ENCODE measurements at regions not wholly inside any gene's neighbourhood (a gene's known extent, or its start where the extent isn't known, plus 50 kb on each side); places are given as distances from the start of the nearest gene placed in this dataset.

GRCh38 chr6:45784250-45784649 is 231.4 kb downstream of the CLIC5 start:
- 48 to 88% (median 83%) methylated on average over 1 of the region's 1 CpG for WGBS, 3 donors
- DNase-seq, result no peak
- FAIRE-seq, result no peak
- no peak overlapping the region for H3K4me3 ChIP-seq (ENCODE audit: low read depth in 1 of 3, low read length in 3 of 3)
- no peaks in the 10 kb centered on the region for H3K36me3 ChIP-seq (ENCODE audit: control insufficient read depth in 3 of 3, insufficient read depth in 2 of 3, low read depth in 1 of 3, low read length in 3 of 3)
- no peaks in the 10 kb centered on the region for H3K9me3 ChIP-seq (ENCODE audit: control insufficient read depth in 2 of 2, insufficient read depth in 1 of 2, low read depth in 1 of 2, low read length in 1 of 2)
- no peak overlapping the region for H3K27ac ChIP-seq (ENCODE audit: low read depth in 1 of 3, low read length in 2 of 3)
- H3K27me3 ChIP-seq (ENCODE audit: control insufficient read depth in 3 of 3, insufficient read depth in 3 of 3, low read length in 3 of 3), result no peaks in the 10 kb centered on the region
- H3K4me1 ChIP-seq (ENCODE audit: control insufficient read depth in 3 of 3, insufficient read depth in 2 of 3, low read depth in 1 of 3, low read length in 2 of 3), result no peaks in the 10 kb centered on the region

GRCh38 chr6:45783716-45784115 is 231.9 kb downstream of the CLIC5 start:
- Histone ChIP-seq H3K4me3 (ENCODE audit: low read depth in 1 of 3, low read length in 3 of 3) (no peak overlapping the region), H3K36me3 (ENCODE audit: control insufficient read depth in 3 of 3, insufficient read depth in 2 of 3, low read depth in 1 of 3, low read length in 3 of 3) (no peaks in the 10 kb centered on the region), H3K4me1 (ENCODE audit: control insufficient read depth in 3 of 3, insufficient read depth in 2 of 3, low read depth in 1 of 3, low read length in 2 of 3) (no peaks in the 10 kb centered on the region), H3K9me3 (ENCODE audit: control insufficient read depth in 2 of 2, insufficient read depth in 1 of 2, low read depth in 1 of 2, low read length in 1 of 2) (no peaks in the 10 kb centered on the region), H3K27ac (ENCODE audit: low read depth in 1 of 3, low read length in 2 of 3) (no peak overlapping the region), H3K27me3 (ENCODE audit: control insufficient read depth in 3 of 3, insufficient read depth in 3 of 3, low read length in 3 of 3) (no peaks in the 10 kb centered on the region)
- FAIRE-seq (no peak), DNase-seq (no peak)
- WGBS, 3 donors, result 79 to 91% (median 87%) methylated on average over 5 of the region's 5 CpGs

DNA sequence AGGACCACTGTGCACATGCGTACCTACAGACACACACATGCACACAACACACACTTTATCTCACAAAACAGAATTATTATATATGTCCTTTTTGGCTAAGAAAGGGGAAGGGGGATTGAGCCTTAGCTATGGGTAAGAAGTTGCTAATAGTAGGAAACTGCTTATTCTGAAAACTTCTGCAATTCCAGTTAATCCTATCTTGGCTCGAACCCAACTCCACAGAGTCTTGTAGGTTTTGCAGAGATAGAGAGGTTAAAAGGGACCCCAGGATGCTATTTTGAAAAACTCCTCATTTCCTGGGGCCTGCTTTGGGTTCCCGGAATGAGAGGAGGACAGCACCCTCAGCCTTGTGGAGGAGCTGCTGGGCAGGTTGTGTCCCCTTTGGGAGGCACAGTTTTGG is 233.8 kb downstream of the CLIC5 start:
- FAIRE-seq, result no peak
- H3K4me1 ChIP-seq (ENCODE audit: control insufficient read depth in 3 of 3, insufficient read depth in 2 of 3, low read depth in 1 of 3, low read length in 2 of 3), result no peaks in the 10 kb centered on the region
- H3K4me3 ChIP-seq (ENCODE audit: low read depth in 1 of 3, low read length in 3 of 3), result no peak overlapping the region
- no peak for DNase-seq
- H3K27me3 ChIP-seq (ENCODE audit: control insufficient read depth in 3 of 3, insufficient read depth in 3 of 3, low read length in 3 of 3), result no peaks in the 10 kb centered on the region
- 77 to 97% (median 89%) methylated on average over 3 of the region's 3 CpGs for WGBS, 3 donors
- no peaks in the 10 kb centered on the region for H3K36me3 ChIP-seq (ENCODE audit: control insufficient read depth in 3 of 3, insufficient read depth in 2 of 3, low read depth in 1 of 3, low read length in 3 of 3)
- no peaks in the 10 kb centered on the region for H3K9me3 ChIP-seq (ENCODE audit: control insufficient read depth in 2 of 2, insufficient read depth in 1 of 2, low read depth in 1 of 2, low read length in 1 of 2)
- H3K27ac ChIP-seq (ENCODE audit: low read depth in 1 of 3, low read length in 2 of 3), result no peak overlapping the region

- no peaks in the 10 kb centered on the region for H3K36me3 ChIP-seq (ENCODE audit: control insufficient read depth in 3 of 3, insufficient read depth in 2 of 3, low read depth in 1 of 3, low read length in 3 of 3)
- DNase-seq (no peak), FAIRE-seq (no peak)
- WGBS, 3 donors, result 93 to 96% (median 94%) methylated on average over 2 of the region's 2 CpGs
- H3K4me3 ChIP-seq (ENCODE audit: low read depth in 1 of 3, low read length in 3 of 3), result no peak overlapping the region
- no peaks in the 10 kb centered on the region for H3K27me3 ChIP-seq (ENCODE audit: control insufficient read depth in 3 of 3, insufficient read depth in 3 of 3, low read length in 3 of 3)
- H3K4me1 ChIP-seq (ENCODE audit: control insufficient read depth in 3 of 3, insufficient read depth in 2 of 3, low read depth in 1 of 3, low read length in 2 of 3), result no peaks in the 10 kb centered on the region
- no peaks in the 10 kb centered on the region for H3K9me3 ChIP-seq (ENCODE audit: control insufficient read depth in 2 of 2, insufficient read depth in 1 of 2, low read depth in 1 of 2, low read length in 1 of 2)
- no peak overlapping the region for H3K27ac ChIP-seq (ENCODE audit: low read depth in 1 of 3, low read length in 2 of 3)
Measured at GRCh38 chr6:45780523-45780922, 235.1 kb downstream of the CLIC5 start.

DNA sequence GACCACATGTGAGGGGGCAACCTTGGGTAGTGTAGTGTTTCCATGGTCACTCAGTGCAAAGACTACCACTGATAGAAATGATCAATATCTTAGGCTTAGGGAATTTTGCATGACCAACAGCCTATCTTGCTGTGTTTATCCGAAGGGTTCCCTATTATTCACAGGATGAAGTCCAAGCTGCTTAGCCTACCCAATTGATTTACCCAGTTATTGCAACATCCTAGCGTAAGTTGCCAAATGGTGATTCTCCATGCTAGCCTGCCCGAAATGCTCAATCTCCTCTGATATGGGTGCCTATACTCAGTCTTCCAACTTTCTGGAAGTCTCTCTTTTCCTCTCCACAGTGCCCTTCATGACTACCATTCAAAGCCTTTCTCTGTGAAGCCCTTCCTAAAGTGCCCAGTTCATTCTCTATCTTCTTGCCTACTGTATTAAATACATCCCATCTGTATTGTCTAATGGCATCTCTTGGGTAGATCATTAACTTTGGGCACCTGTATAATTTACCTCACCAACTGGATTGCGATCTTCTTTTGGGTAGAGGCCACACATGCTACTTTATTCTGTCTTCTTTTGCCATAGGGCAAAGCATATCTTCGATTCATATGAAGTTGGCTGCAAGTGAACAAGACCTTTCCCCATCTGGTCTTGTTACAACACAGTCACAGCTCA is 240.5 kb downstream of the CLIC5 start:
- Histone ChIP-seq H3K4me1 (ENCODE audit: control insufficient read depth in 3 of 3, insufficient read depth in 2 of 3, low read depth in 1 of 3, low read length in 2 of 3) (no peaks in the 10 kb centered on the region), H3K27ac (ENCODE audit: low read depth in 1 of 3, low read length in 2 of 3) (no peak overlapping the region), H3K36me3 (ENCODE audit: control insufficient read depth in 3 of 3, insufficient read depth in 2 of 3, low read depth in 1 of 3, low read length in 3 of 3) (no peaks in the 10 kb centered on the region), H3K27me3 (ENCODE audit: control insufficient read depth in 3 of 3, insufficient read depth in 3 of 3, low read length in 3 of 3) (no peaks in the 10 kb centered on the region), H3K9me3 (ENCODE audit: control insufficient read depth in 2 of 2, insufficient read depth in 1 of 2, low read depth in 1 of 2, low read length in 1 of 2) (no peaks in the 10 kb centered on the region), H3K4me3 (ENCODE audit: low read depth in 1 of 3, low read length in 3 of 3) (no peak overlapping the region)
- 69 to 90% (median 78%) methylated on average over 5 of the region's 5 CpGs for WGBS, 3 donors
- DNase-seq (no peak), FAIRE-seq (no peak)

GRCh38 chr6:45773906-45774305 is 241.8 kb downstream of the CLIC5 start:
- no peak for DNase-seq
- Histone ChIP-seq H3K36me3 (ENCODE audit: control insufficient read depth in 3 of 3, insufficient read depth in 2 of 3, low read depth in 1 of 3, low read length in 3 of 3) (no peaks in the 10 kb centered on the region), H3K27me3 (ENCODE audit: control insufficient read depth in 3 of 3, insufficient read depth in 3 of 3, low read length in 3 of 3) (no peaks in the 10 kb centered on the region), H3K27ac (ENCODE audit: low read depth in 1 of 3, low read length in 2 of 3) (no peak overlapping the region), H3K4me3 (ENCODE audit: low read depth in 1 of 3, low read length in 3 of 3) (no peak overlapping the region), H3K4me1 (ENCODE audit: control insufficient read depth in 3 of 3, insufficient read depth in 2 of 3, low read depth in 1 of 3, low read length in 2 of 3) (no peaks in the 10 kb centered on the region), H3K9me3 (ENCODE audit: control insufficient read depth in 2 of 2, insufficient read depth in 1 of 2, low read depth in 1 of 2, low read length in 1 of 2) (no peaks in the 10 kb centered on the region)
- 80 to 89% (median 87%) methylated on average over 3 of the region's 3 CpGs for WGBS, 3 donors
- FAIRE-seq, result no peak

- Histone ChIP-seq H3K27ac (ENCODE audit: low read depth in 1 of 3, low read length in 2 of 3) (no peak overlapping the region), H3K36me3 (ENCODE audit: control insufficient read depth in 3 of 3, insufficient read depth in 2 of 3, low read depth in 1 of 3, low read length in 3 of 3) (no peaks in the 10 kb centered on the region), H3K4me1 (ENCODE audit: control insufficient read depth in 3 of 3, insufficient read depth in 2 of 3, low read depth in 1 of 3, low read length in 2 of 3) (no peaks in the 10 kb centered on the region), H3K27me3 (ENCODE audit: control insufficient read depth in 3 of 3, insufficient read depth in 3 of 3, low read length in 3 of 3) (no peaks in the 10 kb centered on the region), H3K4me3 (ENCODE audit: low read depth in 1 of 3, low read length in 3 of 3) (no peak overlapping the region), H3K9me3 (ENCODE audit: control insufficient read depth in 2 of 2, insufficient read depth in 1 of 2, low read depth in 1 of 2, low read length in 1 of 2) (no peaks in the 10 kb centered on the region)
- 55 to 69% (median 67%) methylated on average over 6 of the region's 6 CpGs for WGBS, 3 donors
- DNase-seq (no peak), FAIRE-seq (no peak)
Measured at GRCh38 chr6:45772886-45773495, 242.7 kb downstream of the CLIC5 start.

DNA sequence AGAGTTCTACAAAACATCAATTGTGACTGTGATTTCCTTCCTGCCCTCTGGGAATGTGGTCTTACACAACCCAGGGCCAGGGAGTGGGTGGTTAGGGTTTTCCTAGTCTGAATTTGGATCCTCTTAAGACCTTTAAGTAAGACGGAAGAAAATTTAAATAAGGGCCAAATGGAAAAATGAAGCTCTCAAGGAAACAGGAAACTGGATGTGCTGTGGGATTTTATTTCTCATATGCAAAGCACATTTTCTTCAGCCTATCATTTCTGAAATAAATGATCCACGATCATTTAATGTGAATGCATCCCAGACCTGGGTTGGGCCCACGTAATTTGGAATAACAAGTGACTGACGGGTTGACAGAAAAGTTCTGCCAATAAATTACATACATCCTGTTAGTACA is 243.6 kb downstream of the CLIC5 start:
- no peaks in the 10 kb centered on the region for H3K36me3 ChIP-seq (ENCODE audit: control insufficient read depth in 3 of 3, insufficient read depth in 2 of 3, low read depth in 1 of 3, low read length in 3 of 3)
- no peaks in the 10 kb centered on the region for H3K27me3 ChIP-seq (ENCODE audit: control insufficient read depth in 3 of 3, insufficient read depth in 3 of 3, low read length in 3 of 3)
- H3K4me3 ChIP-seq (ENCODE audit: low read depth in 1 of 3, low read length in 3 of 3), result no peak overlapping the region
- 81 to 87% (median 81%) methylated on average over 4 of the region's 4 CpGs for WGBS, 3 donors
- H3K27ac ChIP-seq (ENCODE audit: low read depth in 1 of 3, low read length in 2 of 3), result no peak overlapping the region
- DNase-seq, result no peak
- no peak for FAIRE-seq
- no peaks in the 10 kb centered on the region for H3K9me3 ChIP-seq (ENCODE audit: control insufficient read depth in 2 of 2, insufficient read depth in 1 of 2, low read depth in 1 of 2, low read length in 1 of 2)
- H3K4me1 ChIP-seq (ENCODE audit: control insufficient read depth in 3 of 3, insufficient read depth in 2 of 3, low read depth in 1 of 3, low read length in 2 of 3), result no peaks in the 10 kb centered on the region

DNA sequence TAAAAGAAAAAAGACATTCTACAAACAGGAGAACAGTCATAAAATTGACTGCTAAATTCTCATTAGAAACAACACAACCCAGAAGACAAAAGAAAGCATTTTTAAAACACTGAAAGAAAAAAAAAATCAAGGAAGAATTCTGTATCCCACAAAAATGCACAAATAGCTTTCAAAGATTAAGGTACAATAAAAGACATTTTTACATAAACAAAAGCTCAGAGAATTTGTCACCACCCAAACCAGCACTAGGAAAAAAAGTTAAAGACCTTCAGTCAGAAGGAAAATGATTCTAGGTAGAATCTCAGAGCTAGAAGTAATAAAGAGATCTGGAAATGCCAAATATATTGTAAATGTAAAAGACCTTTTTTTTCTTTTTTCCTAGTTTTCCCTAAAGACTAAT is 252.4 kb downstream of the CLIC5 start:
- Histone ChIP-seq H3K27ac (ENCODE audit: low read depth in 1 of 3, low read length in 2 of 3) (no peak overlapping the region), H3K4me1 (ENCODE audit: control insufficient read depth in 3 of 3, insufficient read depth in 2 of 3, low read depth in 1 of 3, low read length in 2 of 3) (no peaks in the 10 kb centered on the region), H3K27me3 (ENCODE audit: control insufficient read depth in 3 of 3, insufficient read depth in 3 of 3, low read length in 3 of 3) (no peaks in the 10 kb centered on the region), H3K4me3 (ENCODE audit: low read depth in 1 of 3, low read length in 3 of 3) (no peak overlapping the region), H3K9me3 (ENCODE audit: control insufficient read depth in 2 of 2, insufficient read depth in 1 of 2, low read depth in 1 of 2, low read length in 1 of 2) (no peaks in the 10 kb centered on the region), H3K36me3 (ENCODE audit: control insufficient read depth in 3 of 3, insufficient read depth in 2 of 3, low read depth in 1 of 3, low read length in 3 of 3) (no peaks in the 10 kb centered on the region)
- FAIRE-seq (peak; percentile 19), DNase-seq (no peak)
